ENCODE measurements at regions not wholly inside any gene's neighbourhood (a gene's known extent, or its start where the extent isn't known, plus 50 kb on each side); places are given as distances from the start of the nearest gene placed in this dataset.

DNA sequence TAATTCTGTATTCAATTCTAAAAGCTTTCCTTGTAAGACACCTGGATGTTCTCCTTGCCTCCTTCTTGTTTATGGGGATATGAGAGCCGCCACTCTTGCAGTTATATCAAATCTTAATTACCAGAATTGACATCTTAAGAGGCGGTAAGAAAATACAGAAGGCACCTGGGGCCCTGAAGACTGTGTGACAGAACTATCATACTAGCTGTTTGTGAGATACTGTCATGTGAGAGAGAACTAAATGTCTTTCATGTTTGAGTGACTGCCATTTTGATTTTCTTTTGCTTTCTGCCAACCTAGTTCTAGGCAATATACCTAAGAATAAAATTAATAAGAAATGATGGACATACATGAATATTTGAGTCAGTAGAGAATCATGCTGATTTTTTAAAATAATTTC, 340.2 kb upstream of the SMIM31 start:
- Mint-ChIP-seq H3K4me3 (no peak overlapping the region), H3K36me3 (ENCODE audit: insufficient read depth) (no peaks in the 10 kb centered on the region), H3K4me1 (no peaks in the 10 kb centered on the region), H3K27ac (ENCODE audit: low read depth) (no peak overlapping the region), H3K27me3 (no peaks in the 10 kb centered on the region), H3K9me3 (peaks cover 11% of the 10 kb centered on the region)
- DNase-seq (ENCODE audit: low spot score in 2 of 2): no peak
- no peak for ATAC-seq (replicated peaks; ENCODE audit: extremely low read depth, poor library complexity, severe bottlenecking)

DNA sequence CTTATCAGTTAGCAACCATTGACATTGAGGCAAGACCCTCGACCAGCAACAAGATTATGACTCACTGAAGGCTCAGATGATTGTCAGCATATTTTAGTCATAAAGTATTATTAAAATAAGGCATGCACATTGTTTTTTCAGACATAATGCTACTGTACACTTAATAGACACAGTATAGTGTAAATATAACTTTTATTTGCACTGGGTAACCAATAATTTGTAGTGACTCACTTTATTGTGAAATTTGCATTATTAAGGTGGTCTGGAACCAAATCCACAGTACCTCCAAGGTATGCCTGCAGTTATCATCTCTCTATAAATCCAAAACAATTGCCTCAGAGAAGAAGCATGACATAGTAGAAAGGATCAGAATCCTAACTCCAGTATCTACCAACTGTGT, 330.1 kb upstream of the SMIM31 start:
- ATAC-seq (replicated peaks; ENCODE audit: extremely low read depth, poor library complexity, severe bottlenecking) (no peak), DNase-seq (ENCODE audit: low spot score in 2 of 2) (no peak)
- Mint-ChIP-seq H3K27ac (ENCODE audit: low read depth) (no peak overlapping the region), H3K4me1 (no peaks in the 10 kb centered on the region), H3K9me3 (peaks cover 12% of the 10 kb centered on the region), H3K36me3 (ENCODE audit: insufficient read depth) (no peaks in the 10 kb centered on the region), H3K27me3 (no peaks in the 10 kb centered on the region), H3K4me3 (no peak overlapping the region)

DNA sequence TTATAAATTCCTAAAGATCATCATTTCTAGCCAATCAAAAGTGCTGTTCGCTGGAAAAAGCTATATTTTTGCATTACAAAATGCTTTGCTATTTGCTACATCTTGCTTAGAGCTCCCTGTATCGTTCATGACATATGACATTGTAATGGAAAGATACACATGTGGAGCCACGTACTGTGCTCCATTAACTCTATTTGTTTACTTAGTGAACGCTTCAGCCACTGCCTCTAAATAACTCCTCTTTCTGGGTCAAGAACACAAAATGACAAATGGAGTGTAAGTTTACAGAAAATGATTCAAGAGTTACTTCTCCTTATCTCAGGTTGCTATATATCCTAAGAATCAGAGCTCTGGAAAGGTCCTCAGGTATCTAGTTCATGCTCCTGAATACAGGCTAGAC, 329.1 kb upstream of the SMIM31 start:
- H3K4me3 Mint-ChIP-seq: no peak overlapping the region
- no peaks in the 10 kb centered on the region for H3K4me1 Mint-ChIP-seq
- H3K27me3 Mint-ChIP-seq: no peaks in the 10 kb centered on the region
- ATAC-seq (replicated peaks; ENCODE audit: extremely low read depth, poor library complexity, severe bottlenecking): no peak
- H3K27ac Mint-ChIP-seq (ENCODE audit: low read depth): no peak overlapping the region
- H3K9me3 Mint-ChIP-seq: peaks cover 12% of the 10 kb centered on the region
- DNase-seq (ENCODE audit: low spot score in 2 of 2): no peak
- H3K36me3 Mint-ChIP-seq (ENCODE audit: insufficient read depth): no peaks in the 10 kb centered on the region

DNA sequence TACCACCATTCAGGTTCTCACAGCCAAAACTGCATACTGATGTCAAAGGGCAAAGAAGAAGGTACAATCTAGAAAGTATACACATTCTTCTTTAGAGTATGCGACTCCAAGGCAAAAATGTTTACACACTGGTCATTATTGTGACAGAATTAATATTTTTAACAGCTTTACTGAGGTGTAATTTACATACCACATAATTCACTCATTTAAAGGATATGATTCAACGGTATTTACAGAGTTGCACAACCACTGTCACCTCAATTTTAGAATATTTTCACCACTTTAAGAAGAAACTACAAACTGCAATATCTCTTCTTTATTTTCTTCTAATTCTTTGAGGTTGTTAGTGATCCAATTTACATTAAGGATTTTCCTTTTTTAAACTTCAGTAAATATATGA, 325.4 kb upstream of the SMIM31 start:
- ATAC-seq (replicated peaks; ENCODE audit: extremely low read depth, poor library complexity, severe bottlenecking) (no peak), DNase-seq (ENCODE audit: low spot score in 2 of 2) (no peak)
- no peaks in the 10 kb centered on the region for H3K27me3 Mint-ChIP-seq
- no peaks in the 10 kb centered on the region for H3K36me3 Mint-ChIP-seq (ENCODE audit: insufficient read depth)
- H3K27ac Mint-ChIP-seq (ENCODE audit: low read depth): no peak overlapping the region
- H3K4me1 Mint-ChIP-seq: no peaks in the 10 kb centered on the region
- H3K9me3 Mint-ChIP-seq: peaks cover 5% of the 10 kb centered on the region
- no peak overlapping the region for H3K4me3 Mint-ChIP-seq

DNA sequence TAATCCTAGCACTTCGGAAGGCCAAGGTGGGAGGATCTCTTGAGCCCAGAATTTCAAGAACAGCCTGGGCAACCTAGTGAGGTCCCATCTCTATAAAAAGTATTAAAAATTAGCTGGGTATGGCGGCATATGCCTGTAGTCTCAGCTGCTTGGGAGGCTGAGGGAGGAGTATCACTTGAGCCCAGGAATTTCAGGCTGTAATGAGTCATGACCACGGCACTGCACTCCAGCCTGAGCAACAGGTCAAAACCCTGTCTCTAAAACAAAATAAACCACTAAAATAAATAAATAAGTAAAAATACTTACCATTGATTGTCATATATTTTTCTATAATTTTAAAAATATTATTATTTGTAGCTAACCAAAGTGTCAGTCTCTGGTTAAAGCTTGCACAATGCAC, 315.6 kb upstream of the SMIM31 start:
- Mint-ChIP-seq H3K9me3 (peaks cover 13% of the 10 kb centered on the region), H3K27me3 (no peaks in the 10 kb centered on the region), H3K4me1 (no peaks in the 10 kb centered on the region), H3K27ac (ENCODE audit: low read depth) (no peak overlapping the region), H3K4me3 (no peak overlapping the region), H3K36me3 (ENCODE audit: insufficient read depth) (peaks cover 2% of the 10 kb centered on the region)
- DNase-seq (ENCODE audit: low spot score in 2 of 2) (no peak), ATAC-seq (replicated peaks; ENCODE audit: extremely low read depth, poor library complexity, severe bottlenecking) (no peak)

DNA sequence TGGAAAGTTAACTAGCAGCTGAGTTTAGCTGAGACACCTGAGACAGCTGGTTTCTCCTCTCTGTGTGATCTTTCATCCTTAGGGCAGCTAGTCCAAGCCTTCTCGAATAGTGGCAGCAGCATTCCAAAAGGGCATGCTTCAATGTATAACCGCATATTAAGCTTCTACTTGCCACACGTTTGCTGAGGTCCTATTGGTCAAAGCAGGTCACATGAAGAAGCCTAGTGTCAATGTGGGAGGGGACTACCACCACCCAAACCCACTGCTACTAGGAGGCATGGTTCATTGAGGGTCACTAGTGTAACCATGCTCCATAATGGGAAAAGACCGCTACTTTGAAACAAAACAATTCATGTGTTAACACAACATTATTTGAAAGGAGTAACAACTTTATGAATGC, 314.9 kb upstream of the SMIM31 start:
- H3K27me3 Mint-ChIP-seq: no peaks in the 10 kb centered on the region
- H3K4me1 Mint-ChIP-seq: no peaks in the 10 kb centered on the region
- H3K36me3 Mint-ChIP-seq (ENCODE audit: insufficient read depth): peaks cover 2% of the 10 kb centered on the region
- DNase-seq (ENCODE audit: low spot score in 2 of 2): no peak
- no peak overlapping the region for H3K4me3 Mint-ChIP-seq
- ATAC-seq (replicated peaks; ENCODE audit: extremely low read depth, poor library complexity, severe bottlenecking): no peak
- H3K9me3 Mint-ChIP-seq: peaks cover 13% of the 10 kb centered on the region
- no peak overlapping the region for H3K27ac Mint-ChIP-seq (ENCODE audit: low read depth)

DNA sequence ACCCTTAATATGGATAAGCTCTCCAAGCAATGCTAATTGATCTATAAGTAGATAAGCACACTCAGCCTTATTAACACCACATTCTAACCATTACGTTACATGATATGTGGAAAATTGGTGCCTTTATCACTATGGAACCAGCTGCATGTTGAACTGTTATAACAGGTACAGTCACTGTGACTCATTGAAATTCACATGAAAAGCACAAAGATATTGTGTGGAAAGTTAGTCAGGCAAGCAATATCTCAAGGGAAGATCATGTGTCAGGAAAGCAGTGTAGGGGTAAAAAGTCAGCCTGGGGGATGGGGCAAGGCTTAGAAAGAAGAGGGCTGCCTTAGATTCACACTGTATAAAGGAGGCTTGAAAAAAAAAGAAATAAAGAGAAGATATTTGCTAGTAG, 313.7 kb upstream of the SMIM31 start:
- H3K4me3 Mint-ChIP-seq: no peak overlapping the region
- peaks cover 9% of the 10 kb centered on the region for H3K9me3 Mint-ChIP-seq
- H3K27ac Mint-ChIP-seq (ENCODE audit: low read depth): no peak overlapping the region
- no peaks in the 10 kb centered on the region for H3K4me1 Mint-ChIP-seq
- peaks cover under 1% of the 10 kb centered on the region for H3K36me3 Mint-ChIP-seq (ENCODE audit: insufficient read depth)
- ATAC-seq (replicated peaks; ENCODE audit: extremely low read depth, poor library complexity, severe bottlenecking): no peak
- H3K27me3 Mint-ChIP-seq: no peaks in the 10 kb centered on the region
- DNase-seq (ENCODE audit: low spot score in 2 of 2): no peak

DNA sequence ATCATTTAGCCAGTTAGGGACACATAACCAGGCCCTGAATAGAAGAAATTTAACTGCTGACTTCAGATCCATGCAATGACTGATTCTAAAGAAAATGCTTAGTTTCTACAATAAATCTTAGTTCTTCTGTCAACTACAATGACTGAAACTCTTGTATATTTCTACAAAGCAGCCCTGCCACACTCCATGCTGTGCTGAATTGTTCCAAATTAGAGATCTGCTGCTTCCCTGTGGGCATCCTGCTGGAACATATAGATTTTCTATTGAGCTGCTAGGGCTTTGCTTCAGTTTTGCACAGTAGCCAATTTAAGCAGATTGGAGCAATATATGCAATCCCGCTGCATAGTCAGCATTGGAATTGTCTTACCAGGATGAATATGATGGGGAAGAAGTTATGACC, 312.8 kb upstream of the SMIM31 start:
- ATAC-seq (replicated peaks; ENCODE audit: extremely low read depth, poor library complexity, severe bottlenecking): no peak
- no peaks in the 10 kb centered on the region for H3K4me1 Mint-ChIP-seq
- H3K27ac Mint-ChIP-seq (ENCODE audit: low read depth): no peak overlapping the region
- no peaks in the 10 kb centered on the region for H3K27me3 Mint-ChIP-seq
- no peak overlapping the region for H3K4me3 Mint-ChIP-seq
- peaks cover 9% of the 10 kb centered on the region for H3K9me3 Mint-ChIP-seq
- no peaks in the 10 kb centered on the region for H3K36me3 Mint-ChIP-seq (ENCODE audit: insufficient read depth)
- no peak for DNase-seq (ENCODE audit: low spot score in 2 of 2)

DNA sequence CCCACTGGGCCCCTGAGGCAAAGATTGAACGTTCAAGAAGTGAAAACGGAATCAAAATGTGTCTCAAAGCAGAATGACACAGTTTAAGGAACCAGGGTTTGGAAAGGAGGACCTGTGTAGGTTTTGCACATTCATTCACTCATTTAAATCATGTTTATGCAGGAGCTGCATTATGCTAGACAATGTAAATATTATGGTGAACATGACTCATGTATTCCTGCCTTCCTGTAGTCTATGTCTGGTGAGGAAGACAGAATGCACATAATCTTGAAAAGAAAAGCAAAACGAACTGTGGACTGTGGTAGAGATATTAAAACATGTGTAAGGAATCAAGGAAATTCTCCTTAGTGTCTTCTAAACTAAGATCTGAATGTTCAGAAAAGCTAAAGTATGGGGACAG, 311.8 kb upstream of the SMIM31 start:
- H3K4me3 Mint-ChIP-seq: no peak overlapping the region
- H3K4me1 Mint-ChIP-seq: no peaks in the 10 kb centered on the region
- H3K9me3 Mint-ChIP-seq: peaks cover 11% of the 10 kb centered on the region
- H3K27me3 Mint-ChIP-seq: no peaks in the 10 kb centered on the region
- H3K36me3 Mint-ChIP-seq (ENCODE audit: insufficient read depth): no peaks in the 10 kb centered on the region
- DNase-seq (ENCODE audit: low spot score in 2 of 2) (no peak), ATAC-seq (replicated peaks; ENCODE audit: extremely low read depth, poor library complexity, severe bottlenecking) (no peak)
- H3K27ac Mint-ChIP-seq (ENCODE audit: low read depth): no peak overlapping the region

DNA sequence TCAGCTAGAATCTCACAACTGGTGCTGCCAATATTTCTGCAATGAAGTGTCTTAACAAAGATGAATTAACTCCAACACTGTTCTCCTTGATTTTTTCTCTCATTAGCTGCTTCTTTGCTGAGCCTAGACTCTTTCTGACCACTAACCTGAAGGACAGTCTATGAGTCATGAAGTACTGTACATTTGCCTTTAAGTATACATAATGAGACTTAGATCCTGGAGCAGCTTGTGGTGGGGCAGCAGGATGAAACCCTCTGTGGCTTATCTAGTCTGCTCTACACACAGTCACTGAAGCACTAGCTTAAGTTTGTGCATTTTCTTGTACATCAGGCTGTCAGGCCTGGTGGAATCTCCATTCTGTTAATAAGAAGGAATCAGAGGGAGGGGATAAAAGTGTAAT, 307.4 kb upstream of the SMIM31 start:
- no peaks in the 10 kb centered on the region for H3K36me3 Mint-ChIP-seq (ENCODE audit: insufficient read depth)
- no peak overlapping the region for H3K27ac Mint-ChIP-seq (ENCODE audit: low read depth)
- peaks cover 12% of the 10 kb centered on the region for H3K9me3 Mint-ChIP-seq
- H3K27me3 Mint-ChIP-seq: no peaks in the 10 kb centered on the region
- H3K4me3 Mint-ChIP-seq: no peak overlapping the region
- no peaks in the 10 kb centered on the region for H3K4me1 Mint-ChIP-seq
- ATAC-seq (replicated peaks; ENCODE audit: extremely low read depth, poor library complexity, severe bottlenecking) (no peak), DNase-seq (ENCODE audit: low spot score in 2 of 2) (no peak)

DNA sequence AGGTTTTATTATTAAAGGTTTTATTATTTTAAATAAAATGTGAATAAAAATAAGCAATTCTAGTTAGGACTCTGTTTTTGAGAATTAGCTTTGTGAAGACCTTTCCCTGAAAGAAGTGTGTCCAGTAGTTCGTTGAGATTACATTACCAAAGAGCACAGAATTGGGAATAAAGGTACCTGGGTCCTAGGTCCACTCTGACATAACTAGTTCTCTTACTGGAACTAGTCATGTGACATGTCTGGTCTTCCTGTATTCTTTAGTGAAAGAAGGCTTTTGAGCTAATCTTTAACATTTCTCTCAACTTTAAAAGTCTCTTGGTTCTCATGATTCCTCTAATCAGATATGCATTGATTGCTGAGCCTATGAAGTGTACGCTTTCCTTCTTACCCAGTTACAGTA, 292.0 kb upstream of the SMIM31 start:
- Mint-ChIP-seq H3K27me3 (no peaks in the 10 kb centered on the region), H3K4me1 (no peaks in the 10 kb centered on the region), H3K9me3 (peaks cover 19% of the 10 kb centered on the region), H3K4me3 (no peak overlapping the region), H3K36me3 (ENCODE audit: insufficient read depth) (no peaks in the 10 kb centered on the region), H3K27ac (ENCODE audit: low read depth) (no peak overlapping the region)
- ATAC-seq (replicated peaks; ENCODE audit: extremely low read depth, poor library complexity, severe bottlenecking) (no peak), DNase-seq (ENCODE audit: low spot score in 2 of 2) (no peak)

DNA sequence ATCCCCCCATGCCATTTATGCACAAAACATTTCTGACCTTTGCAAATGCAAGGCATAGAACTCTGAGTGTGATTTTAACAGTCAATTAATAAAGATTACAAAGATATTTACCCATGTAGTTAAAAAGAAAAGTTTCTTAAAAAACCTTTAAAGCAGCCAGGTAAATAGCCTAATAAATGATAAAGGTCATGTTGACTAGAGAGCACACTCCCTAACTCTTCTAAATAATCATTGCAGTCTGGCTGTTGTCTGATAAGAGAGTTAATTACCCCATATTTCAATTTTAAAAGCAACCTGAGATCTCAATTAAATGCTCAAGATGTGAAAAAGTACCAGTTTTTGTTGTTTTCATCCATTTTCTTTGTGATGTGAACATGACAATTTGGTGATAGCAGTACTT, 291.5 kb upstream of the SMIM31 start:
- Mint-ChIP-seq H3K9me3 (peaks cover 21% of the 10 kb centered on the region), H3K36me3 (ENCODE audit: insufficient read depth) (no peaks in the 10 kb centered on the region), H3K27ac (ENCODE audit: low read depth) (no peak overlapping the region), H3K4me3 (no peak overlapping the region), H3K4me1 (no peaks in the 10 kb centered on the region), H3K27me3 (no peaks in the 10 kb centered on the region)
- DNase-seq (ENCODE audit: low spot score in 2 of 2) (no peak), ATAC-seq (replicated peaks; ENCODE audit: extremely low read depth, poor library complexity, severe bottlenecking) (no peak)

DNA sequence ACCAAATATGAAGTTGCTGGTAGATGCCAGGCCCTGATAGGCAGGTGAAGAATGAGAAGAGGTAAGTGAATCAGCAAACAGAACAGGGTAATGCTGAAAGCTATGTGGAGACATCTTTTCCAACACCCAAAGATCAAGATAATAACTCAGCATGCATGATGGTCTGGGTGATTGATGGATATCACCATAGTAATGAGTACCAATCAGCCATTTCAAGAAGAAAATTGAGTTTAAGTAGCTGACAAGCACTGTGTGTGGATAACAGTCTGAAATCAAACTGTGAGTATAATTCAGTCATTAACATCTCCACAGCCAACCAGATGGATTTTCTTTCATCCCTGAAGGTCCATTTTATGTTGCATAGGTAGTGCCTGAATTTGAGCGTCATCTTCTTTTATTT, 289.6 kb upstream of the SMIM31 start:
- H3K9me3 Mint-ChIP-seq: peaks cover 30% of the 10 kb centered on the region
- H3K4me3 Mint-ChIP-seq: no peak overlapping the region
- H3K36me3 Mint-ChIP-seq (ENCODE audit: insufficient read depth): no peaks in the 10 kb centered on the region
- no peak overlapping the region for H3K27ac Mint-ChIP-seq (ENCODE audit: low read depth)
- DNase-seq (ENCODE audit: low spot score in 2 of 2) (no peak), ATAC-seq (replicated peaks; ENCODE audit: extremely low read depth, poor library complexity, severe bottlenecking) (no peak)
- no peaks in the 10 kb centered on the region for H3K4me1 Mint-ChIP-seq
- no peaks in the 10 kb centered on the region for H3K27me3 Mint-ChIP-seq

DNA sequence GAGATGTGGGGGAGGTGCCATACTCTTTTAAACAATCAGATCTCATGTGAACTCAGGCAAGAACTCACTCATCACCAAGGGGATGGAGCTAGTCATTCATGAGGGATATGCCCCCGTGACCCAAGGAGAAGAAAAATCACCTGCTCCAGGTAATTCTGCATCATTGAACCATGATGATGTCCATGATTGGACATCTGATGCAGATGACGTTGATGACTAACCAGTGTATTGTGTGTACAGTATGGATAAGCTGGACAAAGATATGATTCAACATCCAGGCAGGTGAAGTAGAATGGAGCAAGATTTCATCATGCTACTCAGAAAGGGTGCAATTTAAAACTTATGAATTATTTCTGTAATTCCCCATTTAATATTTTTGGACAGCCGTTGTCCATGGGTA, 286.4 kb upstream of the SMIM31 start:
- Mint-ChIP-seq H3K9me3 (peaks cover 20% of the 10 kb centered on the region), H3K36me3 (ENCODE audit: insufficient read depth) (no peaks in the 10 kb centered on the region), H3K27ac (ENCODE audit: low read depth) (no peak overlapping the region), H3K4me1 (no peaks in the 10 kb centered on the region), H3K27me3 (no peaks in the 10 kb centered on the region), H3K4me3 (no peak overlapping the region)
- DNase-seq (ENCODE audit: low spot score in 2 of 2): no peak
- ATAC-seq (replicated peaks; ENCODE audit: extremely low read depth, poor library complexity, severe bottlenecking): no peak
